Stimulated activated CD8-positive, alpha-beta memory T cell treated with anti-CD3 and anti-CD28 coated beads, Interleukin-2, amount 100 ng/mL, for 48 hours (primary cell): ENCODE measurements at regions not wholly inside any gene's neighbourhood (a gene's known extent, or its start where the extent isn't known, plus 50 kb on each side); places are given as distances from the start of the nearest gene placed in this dataset.

Source experiments
- DNase-seq, 2 donors: peaks; one replicate each; pipeline ENCODE4 v3.0.0-alpha.2; 2020; ENCODE audit warnings: low read depth in 2 of 2

- no peak for DNase-seq
Observed at GRCh38 chr6:165721356-165721755, 58.3 kb upstream of the PDE10A start.

GRCh38 chr6:165718491-165718891 is 55.5 kb upstream of the PDE10A start:
- no peak for DNase-seq

- DNase-seq = no peak
Observed at GRCh38 chr6:165717732-165718465, 54.9 kb upstream of the PDE10A start.

- DNase-seq = no peak
Observed at GRCh38 chr6:165716886-165717285, 53.8 kb upstream of the PDE10A start.

- no peak for DNase-seq
Observed at GRCh38 chr6:165715428-165715827, 52.4 kb upstream of the PDE10A start.

DNA sequence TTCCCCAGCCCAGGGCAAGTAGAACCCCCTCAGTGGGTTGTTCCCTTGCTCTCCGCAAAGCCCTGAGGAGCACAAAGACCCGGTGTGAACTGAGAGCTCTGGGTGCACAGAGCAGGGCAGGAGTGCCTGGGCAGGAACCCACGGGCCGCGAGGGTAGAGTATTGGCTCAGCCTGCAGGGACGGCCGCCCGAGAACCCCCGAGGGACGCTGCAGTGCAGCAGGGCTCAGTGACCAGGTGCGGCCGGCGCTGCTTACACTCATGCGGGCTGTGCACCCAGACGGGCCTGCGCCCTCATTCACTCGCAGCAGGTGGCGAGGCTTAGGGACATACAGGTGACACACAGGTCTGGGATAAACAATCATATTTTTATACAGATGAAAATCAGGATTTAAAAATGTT is 51.9 kb upstream of the PDE10A start:
- DNase-seq = no peak

- DNase-seq = no peak
Observed at GRCh38 chr6:165713845-165714466, 50.9 kb upstream of the PDE10A start.
